Choroid plexus epithelial cell (primary cell): ENCODE measurements at regions not wholly inside any gene's neighbourhood (a gene's known extent, or its start where the extent isn't known, plus 50 kb on each side); places are given as distances from the start of the nearest gene placed in this dataset.

Experiments
- DNase-seq: peaks from one replicate; pipeline ENCODE4 v3.0.0-alpha.2; 2010; ENCODE audit warnings: low read depth
- H3K4me3 ChIP-seq: 2 replicates; pipeline ENCODE4 v1.5.1; 2011; ENCODE audit warnings: low read depth, mild to moderate bottlenecking, control low read depth, low read length, moderate library complexity
- TF ChIP-seq, protein P1 (sequence below): conservative IDR thresholded peaks from 2 replicates; pipeline ENCODE4 v1.5.1; 2011; ENCODE audit warnings: low read depth, mild to moderate bottlenecking, control low read depth, inconsistent platforms, low read length, moderate library complexity

DNA sequence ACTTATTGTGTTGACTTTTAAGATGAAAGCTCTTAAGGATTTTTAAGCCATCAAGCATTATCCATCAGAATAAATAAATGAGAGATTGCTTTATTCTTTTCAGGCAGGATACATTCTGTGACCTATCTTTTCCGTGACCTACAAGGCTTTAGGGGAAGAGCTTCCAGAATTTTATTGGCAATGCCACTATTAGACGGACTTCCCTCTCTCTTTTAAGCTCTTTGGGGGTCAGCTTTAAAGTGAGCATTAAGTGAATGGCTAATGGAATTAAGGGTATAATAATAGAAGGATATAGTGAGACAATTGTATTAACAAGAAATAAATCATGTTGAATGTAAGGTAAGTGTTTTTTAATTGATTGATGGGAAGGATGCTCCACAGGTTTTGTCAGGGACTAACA lies 273.7 kb downstream of the GPAT3 start:
- DNase-seq, result no peak
- TF ChIP-seq, protein P1, sequence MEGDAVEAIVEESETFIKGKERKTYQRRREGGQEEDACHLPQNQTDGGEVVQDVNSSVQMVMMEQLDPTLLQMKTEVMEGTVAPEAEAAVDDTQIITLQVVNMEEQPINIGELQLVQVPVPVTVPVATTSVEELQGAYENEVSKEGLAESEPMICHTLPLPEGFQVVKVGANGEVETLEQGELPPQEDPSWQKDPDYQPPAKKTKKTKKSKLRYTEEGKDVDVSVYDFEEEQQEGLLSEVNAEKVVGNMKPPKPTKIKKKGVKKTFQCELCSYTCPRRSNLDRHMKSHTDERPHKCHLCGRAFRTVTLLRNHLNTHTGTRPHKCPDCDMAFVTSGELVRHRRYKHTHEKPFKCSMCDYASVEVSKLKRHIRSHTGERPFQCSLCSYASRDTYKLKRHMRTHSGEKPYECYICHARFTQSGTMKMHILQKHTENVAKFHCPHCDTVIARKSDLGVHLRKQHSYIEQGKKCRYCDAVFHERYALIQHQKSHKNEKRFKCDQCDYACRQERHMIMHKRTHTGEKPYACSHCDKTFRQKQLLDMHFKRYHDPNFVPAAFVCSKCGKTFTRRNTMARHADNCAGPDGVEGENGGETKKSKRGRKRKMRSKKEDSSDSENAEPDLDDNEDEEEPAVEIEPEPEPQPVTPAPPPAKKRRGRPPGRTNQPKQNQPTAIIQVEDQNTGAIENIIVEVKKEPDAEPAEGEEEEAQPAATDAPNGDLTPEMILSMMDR, result no peak
- H3K4me3 ChIP-seq, result no peak overlapping the region

GRCh38 chr4:83793481-83793880 lies 257.6 kb downstream of the GPAT3 start:
- no peak for DNase-seq
- TF ChIP-seq, protein P1, result no peak
- H3K4me3 ChIP-seq, result no peak overlapping the region

GRCh38 chr4:83785891-83786290 lies 250.0 kb downstream of the GPAT3 start:
- no peak overlapping the region for H3K4me3 ChIP-seq
- DNase-seq, result no peak
- TF ChIP-seq, protein P1, result no peak

DNA sequence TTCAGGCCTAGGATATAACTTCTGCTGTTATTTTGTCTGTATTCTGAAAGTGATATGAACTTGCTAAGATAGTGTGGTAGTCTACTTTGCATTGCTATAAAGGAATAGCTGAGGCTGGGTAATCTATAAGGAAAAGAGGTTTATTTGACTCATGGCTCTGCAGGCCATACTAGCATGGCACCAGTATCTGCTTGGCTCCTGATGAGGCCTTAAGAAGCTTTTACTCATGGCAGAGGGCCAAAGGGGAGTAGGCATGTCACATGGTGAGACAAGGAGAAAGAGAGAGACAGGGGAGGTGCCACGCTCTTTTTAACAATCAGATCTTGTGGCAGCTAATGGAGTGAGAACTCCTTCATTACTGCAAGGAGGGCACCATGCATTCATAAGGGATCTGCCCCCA lies 247.3 kb downstream of the GPAT3 start:
- DNase-seq, result no peak
- no peak overlapping the region for H3K4me3 ChIP-seq
- TF ChIP-seq, protein P1, result no peak

DNA sequence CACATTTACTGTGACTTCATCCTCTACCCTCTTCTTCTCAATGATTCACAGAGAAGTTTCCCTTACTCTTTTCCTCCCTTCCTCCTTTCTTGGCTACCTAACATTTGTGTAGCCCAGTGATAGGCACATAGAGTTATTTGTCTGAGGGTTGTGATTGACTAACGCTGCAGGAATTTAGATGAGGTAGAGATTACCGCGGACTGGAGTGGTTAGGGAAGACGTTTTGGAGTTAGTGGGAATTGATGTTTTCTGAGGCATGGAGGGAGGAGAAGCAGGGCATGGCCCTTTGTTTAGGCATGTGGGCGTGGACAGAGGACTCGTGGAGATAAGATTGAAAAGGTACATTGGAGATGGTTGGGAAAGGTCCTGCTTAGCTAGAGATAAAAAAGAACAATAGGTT lies 246.7 kb downstream of the GPAT3 start:
- TF ChIP-seq, protein P1, result no peak

DNA sequence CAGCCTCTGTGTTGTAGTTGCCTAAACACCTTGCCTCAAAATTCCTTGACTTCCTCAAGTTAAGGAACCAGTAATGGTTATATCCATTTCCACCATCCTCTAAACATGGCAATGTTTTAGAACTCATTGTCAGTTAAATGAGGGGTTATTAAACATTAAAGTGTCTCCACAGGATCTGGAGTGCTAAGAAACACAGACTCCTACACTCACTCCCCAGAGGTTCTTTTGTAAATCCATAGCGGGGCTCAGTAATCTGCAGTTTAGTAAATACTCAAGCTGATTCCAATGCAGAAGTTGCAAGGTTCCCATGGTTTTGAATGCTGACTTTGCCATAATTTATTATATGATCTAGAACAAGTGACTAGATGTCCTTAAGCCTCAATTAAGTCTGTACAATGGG lies 245.5 kb downstream of the GPAT3 start:
- TF ChIP-seq, protein P1, result no peak
- no peak overlapping the region for H3K4me3 ChIP-seq
- DNase-seq, result no peak

More for the DNA sequence above, 246.7 kb downstream of the GPAT3 start:
- DNase-seq, result no peak
- H3K4me3 ChIP-seq, result no peak overlapping the region

GRCh38 chr4:83780053-83780733 lies 244.3 kb downstream of the GPAT3 start:
- TF ChIP-seq, protein P1, result peak; percentile 9

More at GRCh38 chr4:83780053-83780733, 244.3 kb downstream of the GPAT3 start:
- no peak overlapping the region for H3K4me3 ChIP-seq
- DNase-seq, result no peak
